Activated naive CD8-positive, alpha-beta T cell treated with anti-CD3 and anti-CD28 coated beads, Interleukin-2, amount 50 U/mL, for 16 hours (primary cell): ENCODE measurements at regions not wholly inside any gene's neighbourhood (a gene's known extent, or its start where the extent isn't known, plus 50 kb on each side); places are given as distances from the start of the nearest gene placed in this dataset.

ENCODE experiments used
- DNase-seq: peaks from one replicate; pipeline ENCODE4 v3.0.0-alpha.2; 2020; ENCODE audit warnings: low read depth, low spot score

DNA sequence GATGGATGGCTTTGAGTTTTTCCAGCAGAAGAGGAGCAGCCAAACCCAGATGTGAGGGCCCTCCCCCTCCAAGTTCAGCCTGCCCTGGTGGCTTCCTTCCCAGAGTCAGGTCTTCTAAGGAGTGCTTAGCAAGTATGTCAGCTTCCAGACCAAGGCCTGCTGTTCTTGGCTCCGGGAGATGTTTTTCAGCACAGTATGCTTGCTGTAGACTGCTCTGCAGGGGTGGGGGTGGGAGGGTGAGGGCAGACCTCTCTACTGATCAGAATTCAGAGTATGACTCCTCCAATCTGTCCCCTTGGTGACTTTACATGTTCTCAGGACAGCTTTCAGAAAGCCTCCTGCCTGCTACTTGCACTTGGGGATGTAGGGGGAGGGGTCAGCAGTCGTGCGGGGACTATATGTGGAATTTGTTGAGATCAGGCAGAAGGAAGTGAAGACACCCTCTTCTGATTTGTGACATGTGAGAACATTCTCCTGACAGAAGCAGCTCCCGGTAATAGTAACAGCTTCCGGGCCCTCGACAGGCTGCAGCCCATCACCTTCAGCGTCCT lies 516.4 kb upstream of the ZMIZ1 start:
- no peak for DNase-seq

DNA sequence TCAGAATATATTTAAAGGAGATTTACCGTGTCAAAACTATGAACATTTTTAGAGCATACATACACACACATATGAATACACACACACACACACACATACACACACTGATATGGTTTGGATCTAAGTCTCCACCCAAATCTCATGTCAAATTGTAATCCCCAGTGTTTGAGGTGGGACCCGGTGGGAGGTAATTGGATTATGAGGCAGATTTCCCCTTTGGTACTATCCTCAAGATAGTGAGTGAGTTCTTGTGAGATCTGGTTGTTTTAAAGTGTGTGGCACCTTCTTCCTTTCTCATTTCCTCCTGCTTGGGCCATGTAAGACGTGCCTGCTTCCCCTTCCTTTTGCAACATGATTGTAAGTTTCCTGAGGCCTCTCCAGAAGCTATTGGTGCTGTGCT lies 515.0 kb upstream of the ZMIZ1 start:
- no peak for DNase-seq

DNA sequence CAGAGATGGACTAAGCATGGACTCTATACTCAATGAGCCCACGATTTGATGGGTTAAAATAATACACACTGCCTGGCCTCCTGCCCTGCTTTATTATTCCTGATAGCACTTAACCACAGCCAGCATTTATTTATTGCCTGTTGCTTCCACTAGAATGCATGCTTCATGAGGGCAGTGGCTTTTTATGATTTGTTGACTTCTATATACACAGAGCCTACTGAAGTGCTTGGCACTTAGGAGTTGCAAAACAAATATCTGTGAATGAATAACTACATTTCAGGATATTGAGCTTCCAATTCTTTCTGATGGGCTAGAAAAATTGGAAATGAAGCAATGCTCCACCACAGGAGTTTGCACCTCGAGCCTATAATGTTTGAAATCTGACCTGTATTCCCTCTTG lies 513.6 kb upstream of the ZMIZ1 start:
- DNase-seq, result no peak

DNA sequence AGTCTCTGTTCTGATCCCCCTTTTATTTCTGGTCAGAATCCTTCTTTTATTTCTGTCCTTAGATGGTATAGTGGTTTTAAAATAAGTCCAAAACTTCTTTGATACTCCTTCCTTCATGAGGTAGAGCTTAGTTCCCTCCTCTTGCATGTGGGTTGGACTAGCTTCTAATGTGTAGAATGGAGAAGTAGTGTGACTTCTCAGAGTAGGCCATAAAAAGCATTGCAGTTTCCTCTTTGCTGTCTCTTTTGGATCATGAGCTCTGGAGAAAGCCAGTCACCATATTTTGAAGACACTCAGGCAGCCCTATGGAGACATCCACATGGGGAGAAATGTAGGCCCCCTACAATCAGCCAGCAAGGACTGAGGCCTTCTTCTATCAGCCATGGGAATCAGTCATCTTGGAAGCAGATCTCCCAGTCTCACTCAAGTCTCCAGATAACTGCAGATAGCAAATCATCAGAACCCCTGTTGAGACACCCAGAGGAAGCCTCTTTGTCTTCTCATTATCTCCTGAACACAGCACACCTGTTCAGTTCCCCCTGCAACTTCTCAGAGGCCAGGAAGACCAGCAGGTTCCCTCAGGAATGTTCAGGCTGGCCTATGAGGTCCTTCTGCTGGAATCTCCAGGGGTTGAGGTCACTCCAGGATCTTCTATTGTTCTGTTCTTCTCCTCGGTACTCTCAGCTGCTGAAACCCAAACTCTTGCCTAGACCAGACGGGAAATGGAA lies 511.9 kb upstream of the ZMIZ1 start:
- no peak for DNase-seq

DNA sequence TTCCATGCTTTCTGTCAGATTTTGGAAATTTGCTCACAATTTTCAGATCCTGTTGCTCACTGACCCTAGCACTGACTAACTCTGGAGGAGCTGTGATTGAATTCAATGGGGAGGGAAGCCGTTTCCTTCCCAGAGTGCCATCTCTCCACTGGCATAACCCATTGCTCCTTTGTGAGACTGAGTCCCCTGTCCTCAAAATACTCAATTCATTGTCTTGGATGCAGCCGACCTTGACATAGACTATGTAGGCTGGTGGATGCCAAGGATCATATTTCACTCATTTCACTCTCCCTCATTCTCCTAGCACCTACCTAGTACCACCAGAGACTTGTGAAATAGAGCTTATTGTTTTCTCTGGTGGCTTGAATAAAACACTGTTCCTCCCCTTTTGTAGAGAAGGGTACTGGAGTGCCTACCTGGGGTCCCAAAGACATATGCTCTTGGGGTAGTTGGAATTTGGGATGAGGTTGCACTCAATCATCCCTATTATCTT lies 511.3 kb upstream of the ZMIZ1 start:
- DNase-seq, result no peak

DNA sequence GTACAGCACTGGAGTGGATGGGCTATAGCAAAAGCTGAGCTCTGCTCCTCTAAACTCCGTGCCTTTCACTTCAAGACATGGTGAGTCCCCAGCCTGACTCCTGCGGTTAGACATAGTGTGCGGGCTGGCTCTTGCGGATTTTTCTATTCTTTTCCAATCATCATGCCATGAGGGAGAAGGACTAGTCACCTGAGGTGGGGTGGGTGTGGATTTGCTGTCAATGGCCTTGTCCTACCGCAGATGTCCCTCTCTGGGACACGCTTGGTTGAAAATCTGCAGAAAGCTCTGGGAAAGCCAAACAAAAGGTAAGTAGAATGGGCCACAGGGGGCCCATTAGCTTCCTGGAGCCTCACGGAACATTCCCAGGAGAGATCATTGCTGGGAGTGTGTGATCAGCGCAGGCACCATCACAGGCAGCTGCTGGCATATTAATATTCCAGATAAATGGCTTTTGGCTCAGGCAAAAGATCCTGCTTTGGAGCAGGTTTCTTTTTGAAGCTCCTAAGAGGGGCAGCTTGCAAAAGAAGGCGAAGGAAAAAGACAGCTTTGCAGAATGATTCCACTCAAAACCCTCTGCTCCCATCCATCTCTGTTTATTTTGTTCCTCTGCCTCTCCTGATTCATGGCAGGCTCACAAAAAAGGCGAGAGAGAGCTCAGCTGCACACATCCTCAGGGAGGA lies 509.0 kb upstream of the ZMIZ1 start:
- no peak for DNase-seq

DNA sequence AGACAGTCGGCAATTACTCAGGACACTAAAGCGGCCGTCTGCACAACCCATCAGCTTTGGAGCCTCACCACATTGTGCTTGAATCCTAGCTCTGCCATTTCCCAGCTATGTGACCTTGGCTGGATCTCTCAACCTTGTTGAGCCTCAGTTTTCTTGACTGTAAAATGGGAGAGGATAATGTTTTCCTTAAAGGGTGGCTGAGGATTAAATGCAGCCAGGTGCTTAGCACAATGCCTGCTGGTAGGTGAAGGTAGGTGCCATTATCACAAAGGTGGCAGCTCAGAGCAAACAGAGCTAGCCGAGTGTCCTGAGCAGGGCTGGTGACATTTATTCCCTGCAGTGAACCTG lies 508.5 kb upstream of the ZMIZ1 start:
- no peak for DNase-seq

DNA sequence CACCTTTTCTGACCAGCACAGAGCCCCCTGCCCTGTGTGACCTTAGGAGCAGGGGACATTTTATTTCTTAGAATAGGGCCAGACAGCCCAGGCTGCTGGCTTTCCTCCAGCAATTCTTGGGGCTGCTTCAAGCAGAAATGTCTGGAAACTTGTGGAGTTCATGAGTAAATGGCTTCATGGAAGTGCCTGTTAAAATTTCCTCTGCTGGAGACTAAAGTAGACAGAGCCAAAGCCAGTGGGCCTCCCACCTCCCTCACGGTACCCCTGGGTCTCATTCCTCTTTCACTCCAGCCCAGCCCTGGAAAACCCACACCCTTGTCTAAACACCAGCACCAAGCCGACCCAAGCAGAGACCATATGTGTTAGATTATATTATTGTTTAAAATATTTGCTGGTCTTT lies 505.5 kb upstream of the ZMIZ1 start:
- no peak for DNase-seq

DNA sequence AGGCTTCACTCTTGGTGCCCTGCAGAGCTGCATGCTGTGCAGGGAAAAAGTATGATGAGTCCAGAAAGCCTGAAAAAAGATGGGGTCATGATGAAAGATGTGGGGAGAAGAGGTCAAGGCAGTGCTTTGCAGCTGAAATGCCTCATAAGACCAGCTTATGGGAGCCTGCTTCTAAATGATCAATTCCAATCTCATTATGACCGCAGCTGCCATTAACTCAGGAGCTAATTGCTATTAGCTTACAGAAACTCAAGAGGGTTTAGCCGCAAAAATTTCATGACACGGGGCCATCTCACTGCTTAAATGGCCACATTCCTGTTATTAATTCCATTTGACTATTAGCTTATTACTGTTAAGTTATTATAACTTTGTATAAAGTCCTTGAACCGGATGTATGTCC lies 502.9 kb upstream of the ZMIZ1 start:
- no peak for DNase-seq

DNA sequence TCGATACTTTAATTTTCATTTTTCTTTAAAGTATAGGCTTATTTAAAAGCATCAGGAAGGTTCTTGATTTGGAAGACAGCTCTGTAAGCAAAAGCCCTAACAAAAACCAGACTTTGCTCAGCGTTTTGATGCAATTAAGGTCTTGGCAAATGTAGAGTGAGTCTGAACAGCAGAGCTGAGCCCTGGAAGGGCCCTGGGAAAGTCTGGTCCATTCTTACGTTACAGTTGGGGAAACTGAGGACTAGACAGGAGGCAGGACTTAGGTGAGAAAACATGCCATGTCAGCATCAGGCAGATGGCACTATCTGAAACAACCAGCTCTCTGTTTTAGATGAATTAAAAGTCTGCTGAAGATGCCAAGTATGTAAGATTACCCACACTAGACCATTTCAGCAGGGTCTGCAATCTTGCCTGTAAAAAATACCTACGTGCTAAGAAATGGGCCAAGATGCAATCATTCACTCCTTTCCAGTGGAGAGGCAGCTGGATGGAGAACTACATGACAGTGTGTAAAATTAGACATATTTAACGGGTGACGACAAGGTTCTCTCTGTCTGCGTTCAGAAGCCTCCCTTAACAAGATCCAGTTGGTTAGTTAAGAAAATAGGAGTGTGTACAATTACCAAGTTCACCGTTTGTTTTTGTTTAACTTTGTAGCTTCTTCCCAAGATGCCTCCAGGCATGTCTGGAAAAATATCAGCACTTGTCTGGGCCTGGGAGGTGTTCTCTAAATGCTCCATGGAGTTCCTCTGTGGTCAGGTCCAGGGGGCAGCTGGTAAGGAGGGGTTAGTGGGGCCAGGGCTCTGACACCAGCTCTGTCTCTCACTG lies 502.3 kb upstream of the ZMIZ1 start:
- DNase-seq, result no peak

DNA sequence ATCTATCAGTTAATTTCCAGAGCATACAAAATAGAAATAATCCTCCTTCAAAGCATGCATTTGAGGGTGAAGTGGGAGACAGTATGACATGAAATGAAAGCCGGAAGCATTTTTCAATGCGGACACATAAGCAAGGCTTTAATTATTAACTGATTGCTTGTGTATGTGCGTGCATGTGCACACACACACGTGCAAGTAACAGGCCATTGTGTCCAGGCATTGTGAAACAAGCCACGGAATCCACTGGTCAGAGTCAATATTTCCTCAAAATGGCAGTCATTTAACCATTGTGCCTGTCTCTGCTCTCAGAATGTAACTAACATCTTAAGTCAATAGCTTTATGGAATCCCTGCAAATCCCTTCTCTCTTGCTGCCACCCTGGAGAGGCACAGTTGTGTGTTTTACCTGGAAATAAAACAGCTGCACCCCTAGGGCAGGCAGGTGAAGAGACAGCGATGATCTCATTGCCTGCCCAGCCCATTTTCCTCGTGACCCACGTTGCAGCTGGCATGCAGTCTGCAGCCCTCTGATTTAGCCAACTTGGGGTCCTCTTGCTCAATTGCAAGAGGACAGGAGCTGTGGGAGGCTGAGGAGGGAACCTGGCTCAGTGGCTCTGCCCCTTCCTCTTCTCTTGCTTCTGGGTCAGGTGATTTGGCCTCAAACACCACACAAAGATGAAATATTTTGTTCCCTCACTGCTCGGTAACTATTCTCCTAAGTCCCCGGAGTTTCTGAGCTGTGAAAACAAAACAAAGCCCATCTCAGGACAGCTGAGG lies 500.9 kb upstream of the ZMIZ1 start:
- no peak for DNase-seq

DNA sequence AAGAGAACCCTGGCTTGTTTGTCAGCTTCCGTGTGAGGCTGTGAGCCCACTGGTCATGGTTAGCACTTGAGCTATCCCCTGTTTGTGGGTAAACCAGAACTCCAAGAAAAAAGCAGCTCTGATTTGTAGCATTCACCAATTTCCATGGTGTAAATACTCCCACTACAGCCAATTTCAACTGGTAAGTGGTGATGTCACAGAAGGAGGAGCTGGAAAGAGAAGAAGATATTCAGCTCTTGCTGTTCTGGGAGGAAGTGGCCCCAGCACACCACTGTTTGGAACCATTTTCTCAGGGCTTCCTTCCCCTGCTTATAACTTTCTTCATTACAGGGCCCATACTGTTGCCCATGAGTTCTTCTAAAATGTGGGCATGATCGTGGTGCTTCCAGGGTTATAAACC lies 500.1 kb upstream of the ZMIZ1 start:
- no peak for DNase-seq

DNA sequence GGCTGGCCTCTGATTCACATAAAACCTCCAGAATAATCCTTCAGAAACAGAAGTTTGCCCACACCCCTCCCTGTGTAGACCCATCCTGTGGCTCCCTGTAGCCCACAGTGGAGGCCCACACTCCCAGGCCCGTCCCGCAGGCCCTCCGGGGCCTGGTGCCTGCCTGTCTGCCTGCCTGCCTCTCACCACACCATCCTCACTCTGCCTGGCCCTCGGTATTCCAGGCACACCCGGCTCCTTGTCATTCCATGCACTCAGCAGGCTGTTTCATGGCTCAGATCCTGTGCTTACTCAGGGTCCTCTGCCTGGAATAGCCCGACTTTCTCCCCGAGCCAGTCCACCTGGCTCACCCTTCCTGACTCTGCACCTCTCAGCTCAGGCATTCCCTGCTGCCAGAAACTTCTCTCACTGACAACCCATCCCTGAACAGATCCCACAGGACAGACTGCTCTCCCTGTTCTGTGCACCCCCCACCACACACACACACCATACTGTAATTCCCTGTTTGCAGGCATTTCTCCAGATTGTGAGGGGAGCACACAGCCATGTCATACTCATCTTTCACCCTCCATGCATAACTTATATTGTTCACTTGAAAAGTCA lies 498.0 kb upstream of the ZMIZ1 start:
- DNase-seq, result no peak

DNA sequence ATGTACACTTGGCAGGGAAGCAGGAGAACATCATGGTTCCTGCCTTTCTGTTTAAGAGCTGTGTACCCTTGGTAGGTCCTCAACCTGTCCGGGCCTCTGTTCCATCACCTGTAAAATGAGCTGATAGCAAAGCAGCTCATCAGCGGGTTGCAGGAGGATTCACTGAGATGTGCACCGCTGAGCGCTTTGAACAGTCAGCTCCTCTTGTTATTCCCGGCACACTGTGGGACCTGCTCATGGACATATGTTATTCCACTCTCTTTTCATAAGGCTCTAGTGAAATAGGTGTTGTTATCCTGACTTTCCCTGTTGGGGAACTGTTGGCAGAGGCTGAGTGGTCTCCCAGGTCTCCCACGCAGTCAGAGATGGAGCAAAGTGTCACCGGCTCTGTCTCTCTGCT lies 497.5 kb upstream of the ZMIZ1 start:
- no peak for DNase-seq

DNA sequence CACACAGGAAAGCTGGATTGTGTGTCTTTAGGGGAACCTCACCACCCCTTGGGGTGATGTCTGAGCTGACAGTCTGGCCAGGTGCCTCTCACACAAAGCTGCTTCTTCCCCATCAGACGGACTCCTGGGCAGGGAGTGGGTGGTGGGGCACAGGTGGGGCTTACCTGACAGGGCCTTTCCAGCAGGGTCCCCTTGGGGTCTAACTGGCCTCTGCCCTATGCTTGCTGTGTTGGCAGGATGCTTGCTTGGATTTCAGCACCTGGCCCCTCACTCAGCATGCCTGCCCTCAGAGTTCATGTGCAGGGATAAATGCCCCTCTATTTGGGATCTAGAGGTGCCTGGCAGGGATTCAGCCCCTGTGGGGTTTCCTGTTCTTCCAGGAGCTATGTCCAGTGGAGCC lies 496.9 kb upstream of the ZMIZ1 start:
- no peak for DNase-seq

DNA sequence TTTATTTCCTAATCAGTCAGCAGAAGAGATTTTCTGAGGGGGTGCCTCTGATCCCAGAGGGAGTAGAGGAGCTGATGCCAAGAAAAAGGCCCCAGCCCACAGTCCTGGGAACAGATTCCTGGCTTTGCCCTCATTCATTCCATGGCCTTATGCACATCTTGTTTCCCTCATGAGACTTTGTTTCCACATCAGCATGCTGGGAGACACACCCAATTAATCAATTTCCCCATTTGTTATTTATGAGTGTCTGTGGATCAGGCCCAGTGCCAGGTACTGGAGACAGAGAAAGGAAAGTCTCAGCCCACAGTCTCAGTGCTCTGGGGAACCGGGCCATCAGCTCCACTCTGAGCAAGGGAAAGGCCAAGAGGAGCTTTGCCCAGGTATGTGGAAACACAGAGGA lies 496.2 kb upstream of the ZMIZ1 start:
- DNase-seq, result no peak

DNA sequence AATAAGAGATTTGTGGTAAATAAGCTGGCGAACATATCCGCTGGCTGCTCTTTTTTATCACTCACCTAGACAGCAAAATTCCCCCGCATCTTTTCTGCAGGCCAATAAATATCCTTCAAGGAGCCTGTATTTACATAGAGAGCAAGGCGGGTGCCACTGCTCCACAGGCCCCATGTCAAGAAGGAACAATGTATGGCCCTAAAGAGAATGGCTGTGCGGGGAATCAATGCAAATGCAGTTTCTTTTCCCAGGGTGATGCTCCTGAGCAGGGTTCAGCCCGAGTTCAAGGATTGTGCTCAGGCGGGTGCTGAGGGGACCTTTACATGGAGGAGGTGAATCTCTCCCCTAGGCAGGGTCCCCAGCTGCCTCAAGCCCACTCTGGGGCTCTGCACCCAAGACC lies 494.2 kb upstream of the ZMIZ1 start:
- DNase-seq, result no peak

DNA sequence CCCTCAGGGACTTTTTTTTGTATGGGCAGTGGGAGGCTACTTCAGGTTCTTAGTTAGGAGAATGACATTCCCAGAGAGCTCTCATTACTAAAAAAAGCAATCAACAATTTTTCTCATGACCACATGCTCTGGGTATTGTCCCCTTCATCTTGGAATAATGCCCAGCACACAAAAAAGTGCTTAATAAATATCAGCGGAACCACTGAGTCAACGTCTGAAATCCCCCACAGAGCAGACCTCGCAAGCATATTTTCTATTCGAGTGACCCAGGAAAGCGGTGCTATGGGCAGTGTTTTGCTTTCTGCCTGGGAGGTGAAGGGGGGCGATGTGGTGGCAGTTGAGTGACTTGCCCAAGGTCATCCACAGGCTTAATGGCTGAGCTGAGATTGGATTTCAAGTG lies 493.4 kb upstream of the ZMIZ1 start:
- no peak for DNase-seq

DNA sequence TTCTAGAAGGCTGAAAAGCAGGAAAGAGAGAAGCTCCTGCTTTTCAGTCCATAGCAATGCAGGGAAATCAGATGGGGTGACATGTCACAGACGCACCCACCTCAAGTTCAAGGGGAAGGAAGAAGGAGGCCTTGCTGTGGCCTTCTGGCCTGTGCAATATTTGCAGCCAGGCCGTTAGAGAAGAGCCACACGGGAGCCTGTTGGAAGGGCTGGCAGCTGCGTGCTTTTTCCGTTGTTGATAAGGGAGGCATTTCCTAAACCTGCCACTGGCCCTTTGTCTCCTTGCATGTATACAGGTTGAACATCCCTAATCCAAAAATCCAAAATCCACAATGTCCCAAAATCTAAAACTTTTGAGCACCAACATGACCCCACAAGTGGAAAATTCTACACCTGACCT lies 492.5 kb upstream of the ZMIZ1 start:
- DNase-seq, result no peak

DNA sequence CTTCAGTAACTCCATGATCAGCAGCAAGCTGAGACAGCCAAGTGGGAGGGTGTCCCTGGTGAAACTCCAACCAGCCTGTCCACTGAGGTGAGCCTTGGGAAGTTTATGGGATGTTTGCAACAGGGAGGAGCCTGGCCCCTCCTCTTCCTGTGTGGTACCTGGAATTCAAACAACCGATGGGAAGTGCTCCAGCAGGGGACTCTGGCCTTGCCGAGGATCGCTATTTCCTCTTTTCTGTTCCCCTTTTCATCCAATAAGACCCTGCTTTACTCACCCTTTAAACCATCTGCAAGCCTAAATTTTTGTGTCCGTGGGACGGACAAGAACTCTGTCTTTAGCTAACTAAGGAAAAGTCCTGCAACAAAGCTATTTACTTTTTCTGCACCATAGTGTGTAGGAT lies 491.1 kb upstream of the ZMIZ1 start:
- no peak for DNase-seq

DNA sequence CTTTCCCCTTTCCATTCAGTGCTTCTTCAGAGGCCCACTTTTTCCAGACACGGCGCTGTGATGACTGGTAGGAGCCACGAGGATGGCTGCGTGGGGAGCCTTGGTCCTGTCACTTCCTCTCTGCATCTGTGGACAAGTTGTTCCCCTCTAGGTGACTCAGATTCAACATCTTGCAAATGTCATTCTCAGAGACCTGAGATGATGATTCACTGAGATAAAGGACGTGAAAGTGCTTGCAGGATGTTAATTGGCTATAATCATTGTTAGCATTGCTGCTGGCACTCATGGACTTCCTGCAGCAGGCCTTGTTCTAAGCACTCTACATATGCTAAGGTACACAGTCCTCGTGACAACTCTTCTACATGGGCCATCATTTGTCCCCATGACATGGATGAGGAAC lies 489.8 kb upstream of the ZMIZ1 start:
- no peak for DNase-seq
